Left forelimb (tissue), 1 donor: ENCODE measurements at regions not wholly inside any gene's neighbourhood (a gene's known extent, or its start where the extent isn't known, plus 50 kb on each side); places are given as distances from the start of the nearest gene placed in this dataset.

ENCODE experiments used
- DNase-seq: peaks from one replicate; pipeline ENCODE4 v3.0.0-alpha.2; 2018; ENCODE audit warnings: low spot score

DNA sequence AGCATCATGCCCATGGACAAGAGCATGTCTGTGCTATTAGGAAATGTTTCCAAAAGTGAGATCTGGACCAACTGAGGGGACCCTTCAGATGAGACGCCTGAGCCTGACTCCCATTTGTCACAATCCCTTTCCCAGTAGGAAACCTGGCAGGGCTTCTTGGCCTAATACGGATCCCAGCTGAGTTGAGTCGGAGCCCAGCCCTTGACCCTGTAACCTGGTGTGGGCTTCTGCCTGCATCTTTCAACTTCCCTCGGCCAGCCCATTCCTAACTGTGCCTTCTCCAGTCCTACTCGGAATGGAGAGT, 148.3 kb downstream of the IRX2 start:
- DNase-seq, result no peak

- no peak for DNase-seq
Measured at GRCh38 chr5:2602451-2603271, 148.8 kb downstream of the IRX2 start.

DNA sequence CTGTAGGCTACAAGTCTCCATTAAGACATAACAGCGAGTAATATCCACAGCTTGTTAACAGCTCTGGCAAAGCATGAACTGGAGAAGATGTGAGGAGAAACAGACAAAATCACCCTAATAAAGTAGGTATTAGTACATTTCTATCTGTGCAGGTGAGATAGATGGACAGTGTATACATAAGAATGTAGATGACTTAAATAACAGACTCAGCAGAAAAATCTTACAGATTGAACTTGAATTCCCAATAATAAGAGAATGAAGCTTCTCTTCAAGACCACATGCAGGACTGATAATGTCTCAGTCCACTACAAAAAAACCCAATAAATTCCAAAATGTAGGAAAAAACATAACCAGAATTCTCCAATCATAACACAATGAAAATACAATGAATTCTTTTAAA, 153.0 kb downstream of the IRX2 start:
- DNase-seq, result no peak

DNA sequence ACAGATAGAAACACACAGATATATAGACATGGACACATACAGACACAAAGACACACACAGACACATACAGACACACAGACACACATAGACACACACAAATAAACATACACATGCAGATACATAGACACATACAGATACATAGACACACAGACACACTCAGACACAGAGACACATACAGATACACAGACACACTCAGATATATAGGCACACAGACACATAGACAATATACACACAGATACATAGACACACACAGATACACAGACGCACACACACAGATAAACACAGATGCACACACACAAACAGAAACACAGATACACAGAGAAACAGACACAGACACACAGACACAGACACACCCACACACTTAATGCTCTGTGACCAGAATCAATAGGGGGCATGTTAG, 156.8 kb downstream of the IRX2 start:
- DNase-seq, result no peak

DNA sequence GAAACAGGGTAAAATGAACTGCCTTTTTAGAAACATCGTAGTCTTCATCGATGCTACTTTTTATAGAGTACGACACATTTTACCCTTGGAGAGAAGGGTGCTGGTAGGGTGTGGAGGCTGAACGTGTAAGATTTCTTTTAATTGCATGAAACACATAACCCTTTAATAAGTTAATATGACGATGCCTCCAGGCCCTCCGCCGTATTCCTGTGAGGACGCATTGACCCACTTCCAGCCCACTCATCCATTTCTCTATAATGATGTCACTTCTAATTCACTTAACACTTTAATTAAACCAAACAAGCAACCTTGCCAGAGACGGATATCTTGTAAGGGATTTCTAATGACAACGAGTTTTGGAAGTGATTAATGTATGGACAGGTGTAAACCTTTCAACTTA, 158.7 kb downstream of the IRX2 start:
- DNase-seq, result no peak

GRCh38 chr5:2591777-2592453, 159.6 kb downstream of the IRX2 start:
- no peak for DNase-seq

- no peak for DNase-seq
Measured at GRCh38 chr5:2588850-2589501, 162.5 kb downstream of the IRX2 start.

GRCh38 chr5:2587189-2588031, 164.1 kb downstream of the IRX2 start:
- DNase-seq, result no peak

DNA sequence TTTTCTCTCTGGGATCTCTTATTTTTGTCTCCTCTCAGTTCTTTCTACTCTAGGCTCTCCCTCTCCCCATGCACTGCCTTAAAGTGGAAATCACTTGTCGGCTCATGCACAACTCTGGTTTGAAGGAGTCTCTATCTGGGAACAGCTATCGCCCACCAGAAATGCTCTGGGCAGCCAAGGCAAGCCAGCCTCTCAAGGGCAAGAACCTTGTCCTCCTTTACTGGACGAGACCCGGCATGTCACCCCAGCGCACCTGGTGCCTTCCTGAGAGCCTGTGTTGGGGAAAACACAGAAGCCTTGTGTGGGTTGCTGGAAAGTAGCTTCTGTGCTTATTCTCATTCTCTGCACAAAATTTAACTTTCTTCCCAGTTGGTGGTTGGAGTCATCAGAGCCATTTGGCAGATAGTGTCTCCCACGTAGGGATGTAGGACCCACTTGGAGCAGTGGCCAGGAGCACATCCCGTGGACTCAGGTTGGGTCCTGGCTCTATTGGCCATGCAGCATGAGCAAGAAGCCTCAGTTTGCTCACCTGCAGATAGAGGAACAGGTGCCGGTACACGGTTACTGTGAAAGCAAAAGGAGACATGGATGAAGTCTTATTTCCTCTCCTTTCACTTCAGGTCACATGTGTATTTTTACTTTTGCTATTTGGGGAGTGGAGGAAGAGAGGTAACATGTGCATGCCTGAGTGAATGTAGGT, 165.3 kb downstream of the IRX2 start:
- DNase-seq, result no peak

DNA sequence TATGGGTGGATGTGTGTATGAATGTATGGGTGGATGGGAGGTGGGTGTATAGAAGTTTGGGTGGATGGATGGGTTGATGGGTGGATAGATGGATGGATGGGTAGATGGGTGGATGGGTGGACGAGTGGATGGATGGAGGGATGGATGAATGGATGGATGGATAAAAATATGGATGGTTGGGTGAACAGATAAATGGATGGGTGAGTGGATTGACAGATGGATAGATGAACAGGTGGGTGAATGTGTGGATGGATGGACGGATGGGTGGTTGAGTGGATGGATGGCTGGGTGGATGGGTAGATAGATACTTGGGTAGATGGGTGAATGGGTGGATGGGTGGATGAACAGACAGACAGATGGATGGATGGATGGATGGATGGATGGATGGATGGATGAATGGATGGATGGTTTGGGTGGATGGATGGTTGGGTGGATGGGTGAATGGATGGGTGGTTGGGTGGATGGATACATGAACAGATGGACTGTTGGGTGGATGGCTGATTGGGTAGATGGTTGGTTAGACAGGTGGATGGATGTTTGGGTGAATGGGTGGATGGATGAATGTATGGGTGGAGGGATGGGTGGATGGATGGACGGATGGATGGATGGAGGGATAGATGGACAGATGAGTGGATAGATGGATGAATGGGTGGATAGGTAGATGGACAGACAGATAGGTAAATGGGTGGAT, 166.8 kb downstream of the IRX2 start:
- peak; percentile 52 for DNase-seq

DNA sequence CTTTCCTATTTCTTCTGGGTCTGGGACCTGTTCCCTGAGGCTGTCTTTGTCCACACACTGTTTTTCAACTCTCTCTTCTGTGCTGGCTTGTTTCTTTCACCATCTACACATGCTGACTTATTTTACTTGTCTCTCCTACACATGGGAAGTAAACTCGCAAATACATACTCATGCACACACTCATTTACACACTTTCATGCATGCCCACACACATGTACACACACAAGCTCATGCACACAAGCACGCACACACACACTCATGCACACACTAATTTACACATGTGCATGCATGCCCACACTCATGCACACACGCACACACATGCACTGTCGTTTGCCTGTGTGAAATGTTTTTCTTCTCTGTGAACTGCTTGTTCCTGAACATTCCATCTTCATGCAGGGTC, 169.0 kb downstream of the IRX2 start:
- no peak for DNase-seq

GRCh38 chr5:2582106-2582505, 169.4 kb downstream of the IRX2 start:
- no peak for DNase-seq

- DNase-seq, result no peak
Measured at GRCh38 chr5:2581418-2581817, 170.1 kb downstream of the IRX2 start.

DNA sequence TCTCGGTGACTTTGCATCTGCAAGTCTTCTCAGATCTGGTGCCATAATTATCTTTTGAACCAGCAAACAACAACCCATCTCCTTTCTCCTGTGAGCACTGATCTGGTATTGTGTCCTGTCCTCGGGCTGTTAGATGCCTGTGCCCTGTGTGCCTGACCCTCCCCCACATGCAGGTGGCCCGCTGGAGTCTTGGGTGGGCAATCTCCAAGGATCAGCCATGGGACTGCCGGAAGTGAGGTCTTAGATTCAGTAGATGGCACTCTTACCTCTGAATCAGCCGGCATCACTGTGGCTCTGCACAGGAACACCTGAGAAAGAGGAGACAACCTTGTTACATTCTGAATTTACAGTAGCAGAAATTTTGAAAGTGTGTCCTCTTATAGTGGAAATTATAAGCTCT, 172.4 kb downstream of the IRX2 start:
- DNase-seq, result peak; percentile 37

DNA sequence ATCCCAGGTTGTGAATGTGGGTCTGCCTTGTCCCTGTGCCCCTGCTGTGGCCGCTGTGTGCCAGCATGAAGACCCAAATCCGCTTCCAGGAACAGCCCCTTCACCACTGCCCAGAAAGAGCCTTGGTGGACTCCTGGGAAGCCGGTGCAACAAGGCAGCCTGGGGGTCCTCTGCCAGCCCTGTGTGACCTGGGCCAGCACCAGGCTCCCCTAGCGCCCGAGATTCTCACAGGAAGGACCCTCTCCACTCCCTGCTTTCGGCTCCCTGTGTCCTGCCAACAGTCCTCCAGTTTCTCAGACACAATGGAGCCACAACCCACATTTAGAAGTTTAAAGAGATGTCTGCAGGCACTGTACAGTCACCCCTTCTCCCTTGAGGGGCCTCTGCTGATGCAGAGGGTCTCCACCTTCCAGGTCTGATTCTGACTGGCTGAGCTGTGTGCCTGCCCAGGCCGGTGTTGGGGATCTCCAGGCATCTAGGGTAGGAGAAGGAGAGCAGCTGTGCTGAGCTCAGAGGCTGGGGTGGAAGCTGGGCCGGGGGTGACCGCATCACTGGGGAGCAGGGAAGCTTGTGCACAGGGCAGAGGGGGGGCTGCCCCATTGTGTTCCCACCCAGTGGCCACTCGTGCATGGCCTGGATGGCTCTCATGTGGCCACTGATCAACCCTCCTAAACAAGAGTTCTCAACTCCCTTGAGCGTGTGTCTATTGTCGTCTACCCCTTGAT, 174.0 kb downstream of the IRX2 start:
- DNase-seq, result peak; percentile 62

- no peak for DNase-seq
Measured at GRCh38 chr5:2576823-2577222, 174.7 kb downstream of the IRX2 start.

DNA sequence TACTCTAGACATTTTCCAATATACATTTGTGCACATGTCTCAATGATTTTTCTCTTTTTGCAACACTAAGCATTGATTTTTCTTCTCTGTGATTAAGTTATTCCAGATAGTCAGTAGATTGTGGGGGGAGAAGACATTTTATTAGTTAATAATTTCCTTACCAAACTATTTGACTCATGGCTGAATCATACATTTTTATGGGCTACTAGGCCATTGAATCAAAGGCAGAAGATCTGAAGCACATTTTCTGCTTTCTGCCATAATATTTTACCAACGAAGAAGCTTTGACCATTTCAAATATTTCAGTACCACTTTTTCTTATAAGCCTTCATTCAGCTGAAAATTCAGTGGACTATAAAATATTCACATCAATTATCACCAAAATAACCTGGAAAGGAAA, 175.6 kb downstream of the IRX2 start:
- no peak for DNase-seq

GRCh38 chr5:2575292-2575691, 176.2 kb downstream of the IRX2 start:
- no peak for DNase-seq

DNA sequence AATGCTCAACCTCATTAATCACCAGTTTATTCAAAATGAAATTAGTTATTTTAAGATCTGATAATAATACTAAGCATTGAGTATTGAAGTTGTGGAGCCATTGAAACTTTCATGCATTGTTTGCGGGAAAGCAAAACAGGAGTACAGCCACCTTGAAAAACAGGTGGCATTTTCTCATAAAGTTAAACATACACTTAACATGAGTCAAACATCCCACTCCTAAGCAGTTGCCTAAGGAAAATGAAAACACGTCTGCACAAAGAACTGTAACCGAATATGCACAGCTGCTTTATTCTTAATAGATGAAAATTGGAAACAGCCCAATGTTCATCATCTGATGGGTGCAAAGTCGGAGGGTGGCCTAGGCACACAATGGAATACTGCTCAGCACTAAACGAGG, 177.3 kb downstream of the IRX2 start:
- no peak for DNase-seq

DNA sequence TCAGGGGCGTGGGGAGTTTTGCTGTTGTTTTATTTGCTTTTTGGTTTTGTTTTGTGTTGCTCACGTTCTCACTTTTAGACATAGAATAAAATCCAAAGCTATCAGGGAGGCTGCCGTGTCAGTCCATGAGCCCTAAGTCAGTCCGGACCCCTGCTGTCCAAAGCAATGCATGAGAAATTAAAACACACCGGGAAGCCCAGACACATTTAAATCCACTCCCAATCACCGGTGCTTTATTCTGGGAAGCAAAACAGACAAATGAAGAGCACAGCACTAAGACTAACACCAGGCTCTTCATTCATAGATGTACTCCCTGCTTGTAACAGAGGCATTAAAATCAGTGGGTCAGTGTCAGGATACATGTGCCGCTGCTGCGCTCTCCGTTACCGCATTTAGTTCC, 180.9 kb downstream of the IRX2 start:
- DNase-seq, result no peak
